H1 (cell line): ENCODE measurements at regions not wholly inside any gene's neighbourhood (a gene's known extent, or its start where the extent isn't known, plus 50 kb on each side); places are given as distances from the start of the nearest gene placed in this dataset.

Experiments used
- BCL11A ChIP-seq, 2 experiments: IDR thresholded peaks; one replicate each; pipeline ENCODE4 v1.6.1; 2011; ENCODE audit warnings: low read depth in 2 of 2, low read length in 2 of 2, mild to moderate bottlenecking in 2 of 2
- SUZ12 ChIP-seq: fragments of 200-600 bp; sonication (generic); IDR thresholded peaks from 2 replicates; pipeline ENCODE4 v1.6.1; 2012; ENCODE audit warnings: mild to moderate bottlenecking, inconsistent platforms, low read length, moderate library complexity, mixed read lengths
- YY1 ChIP-seq: IDR thresholded peaks from 2 replicates; pipeline ENCODE4 v1.6.1; 2011; ENCODE audit warnings: low read depth, mild to moderate bottlenecking, low read length

GRCh38 chr16:5838071-5838470, 740.5 kb upstream of the EEF2KMT start (continued):
- TF ChIP-seq BCL11A (IDR thresholded peaks at IDR 0.05; ENCODE audit: low read depth in 2 of 2, low read length in 2 of 2) = no peak
- TF ChIP-seq YY1 = no peak
- no peak for TF ChIP-seq SUZ12
- TF ChIP-seq, all 59 proteins: peak for 0
